ENCODE measurements at regions not wholly inside any gene's neighbourhood (a gene's known extent, or its start where the extent isn't known, plus 50 kb on each side); places are given as distances from the start of the nearest gene placed in this dataset.

DNA sequence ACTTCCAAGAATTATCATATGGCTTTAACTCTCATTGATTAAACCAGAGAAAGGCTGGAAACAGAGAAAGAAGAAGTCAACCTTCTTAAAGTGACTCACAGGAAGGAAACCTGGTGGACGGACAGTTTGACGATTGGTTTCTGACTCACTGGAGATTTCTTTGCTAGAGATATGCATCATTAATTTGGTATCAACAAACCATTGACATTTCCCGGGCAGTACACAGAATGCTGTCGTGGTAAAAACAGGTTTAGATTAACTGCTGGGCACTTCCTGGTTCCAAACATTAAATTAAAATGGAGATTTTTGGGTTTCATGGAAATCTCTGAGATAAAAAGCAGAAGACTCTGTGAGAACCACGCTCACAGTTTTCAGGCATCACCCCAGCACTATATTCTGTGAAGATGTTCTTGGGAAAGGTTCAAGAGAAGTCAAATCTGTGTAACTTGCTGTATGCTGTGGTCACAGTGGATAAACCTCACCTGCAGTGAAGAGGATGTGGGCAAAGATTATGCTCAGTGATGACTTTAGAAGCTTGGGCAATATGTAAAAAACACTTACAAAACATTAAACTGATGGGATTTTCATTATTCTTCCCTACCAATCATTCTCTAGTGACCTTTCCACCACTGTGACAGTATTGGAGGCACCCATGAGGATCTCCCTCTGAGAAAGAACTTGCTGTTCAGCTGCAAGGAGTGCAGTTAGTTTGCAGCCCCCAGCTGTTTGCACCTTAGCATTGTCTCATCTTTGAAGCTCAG, 61.1 kb upstream of the CD44 start:
- DNase-seq (ENCODE audit: low read depth in 4 of 4, low spot score in 1 of 4), result no peak

DNA sequence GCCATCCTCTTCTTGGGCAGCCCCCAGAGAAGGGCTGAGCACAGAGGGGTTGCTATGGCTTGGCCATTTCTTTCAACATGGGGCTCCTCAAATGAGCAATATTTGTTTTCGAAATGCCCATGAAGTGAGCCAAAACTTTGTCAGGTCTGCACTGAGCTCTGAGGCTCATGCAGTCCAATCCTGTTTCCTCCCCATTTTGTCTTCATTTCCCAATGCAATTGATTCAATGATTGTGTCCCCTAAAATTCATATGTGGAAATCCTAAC, 60.6 kb upstream of the CD44 start:
- no peak for DNase-seq (ENCODE audit: low read depth in 4 of 4, low spot score in 1 of 4)

DNA sequence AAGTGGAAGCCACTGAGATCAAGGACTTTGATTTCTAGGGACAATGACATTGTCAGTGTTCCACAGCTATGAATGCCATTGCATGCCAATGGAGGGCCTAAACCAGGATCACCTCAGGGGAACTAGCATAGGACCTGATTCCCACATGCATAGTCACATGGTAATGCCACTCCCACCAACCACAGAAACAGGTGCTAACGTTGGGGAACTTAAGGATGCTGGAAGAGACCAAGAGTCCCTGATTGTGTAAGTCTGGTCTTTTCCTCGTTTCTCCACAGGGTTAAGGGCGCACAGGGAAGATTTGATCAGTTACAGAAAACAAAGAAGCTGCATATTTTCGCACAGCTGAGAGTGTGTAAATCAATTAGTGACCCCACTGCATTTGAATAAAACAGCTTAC, 59.4 kb upstream of the CD44 start:
- DNase-seq (ENCODE audit: low read depth in 4 of 4, low spot score in 1 of 4), result no peak

DNA sequence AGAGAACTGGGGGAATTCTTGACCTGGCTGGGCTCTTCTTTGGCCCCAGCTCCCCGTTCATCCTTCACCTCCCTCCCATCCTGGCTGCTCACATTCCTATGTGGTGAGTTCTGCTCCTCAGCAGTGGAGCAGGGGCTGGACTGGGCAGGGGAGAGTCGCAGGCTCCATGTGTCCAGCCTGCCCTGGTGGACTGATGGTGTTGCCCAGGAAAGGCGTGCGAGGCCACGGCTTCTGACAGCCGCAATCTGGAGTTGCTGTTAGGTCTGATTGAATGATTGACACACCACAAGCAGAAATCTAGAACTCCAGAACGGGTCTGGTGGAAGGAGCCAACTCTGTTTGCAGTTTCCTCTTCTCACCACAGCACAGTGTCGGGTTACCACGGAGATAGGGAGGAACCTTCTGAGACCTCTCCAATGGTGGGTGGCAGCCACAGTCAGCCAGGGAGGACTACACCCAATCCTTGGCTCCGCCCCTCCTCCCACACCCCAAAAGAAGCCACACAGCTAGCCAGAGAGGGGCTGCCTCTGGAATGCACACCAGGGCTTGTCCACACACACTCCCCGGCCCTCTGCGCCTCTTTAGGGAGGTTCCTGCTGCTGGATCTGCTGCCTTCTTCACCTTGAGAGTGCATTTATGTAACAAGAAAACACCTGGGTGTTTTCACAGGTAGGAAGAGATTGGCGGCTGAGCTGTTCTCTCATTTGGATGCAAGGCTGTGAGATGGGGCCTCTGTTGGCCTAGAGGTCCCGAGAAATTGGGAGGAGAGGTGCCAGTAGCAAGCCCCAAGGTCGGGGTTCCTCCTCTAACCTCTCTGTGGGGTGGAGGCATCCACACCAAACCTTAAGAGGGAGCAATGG, 56.4 kb upstream of the CD44 start:
- peak; percentile 46 to 65 (median 52) for DNase-seq (ENCODE audit: low read depth in 4 of 4, low spot score in 1 of 4)

DNA sequence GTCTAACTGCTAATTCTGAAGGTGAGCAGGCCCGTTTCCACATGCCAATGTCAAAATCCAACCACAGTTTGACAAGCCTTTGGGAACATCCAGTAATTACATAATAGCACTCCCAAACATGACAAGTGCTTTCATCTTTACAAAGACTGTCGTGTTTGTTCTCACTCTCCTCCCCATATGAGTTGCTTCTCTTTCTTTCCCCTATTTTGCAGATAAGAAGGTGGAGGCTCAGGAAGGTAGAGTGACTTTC, 55.9 kb upstream of the CD44 start:
- no peak for DNase-seq (ENCODE audit: low read depth in 4 of 4, low spot score in 1 of 4)

DNA sequence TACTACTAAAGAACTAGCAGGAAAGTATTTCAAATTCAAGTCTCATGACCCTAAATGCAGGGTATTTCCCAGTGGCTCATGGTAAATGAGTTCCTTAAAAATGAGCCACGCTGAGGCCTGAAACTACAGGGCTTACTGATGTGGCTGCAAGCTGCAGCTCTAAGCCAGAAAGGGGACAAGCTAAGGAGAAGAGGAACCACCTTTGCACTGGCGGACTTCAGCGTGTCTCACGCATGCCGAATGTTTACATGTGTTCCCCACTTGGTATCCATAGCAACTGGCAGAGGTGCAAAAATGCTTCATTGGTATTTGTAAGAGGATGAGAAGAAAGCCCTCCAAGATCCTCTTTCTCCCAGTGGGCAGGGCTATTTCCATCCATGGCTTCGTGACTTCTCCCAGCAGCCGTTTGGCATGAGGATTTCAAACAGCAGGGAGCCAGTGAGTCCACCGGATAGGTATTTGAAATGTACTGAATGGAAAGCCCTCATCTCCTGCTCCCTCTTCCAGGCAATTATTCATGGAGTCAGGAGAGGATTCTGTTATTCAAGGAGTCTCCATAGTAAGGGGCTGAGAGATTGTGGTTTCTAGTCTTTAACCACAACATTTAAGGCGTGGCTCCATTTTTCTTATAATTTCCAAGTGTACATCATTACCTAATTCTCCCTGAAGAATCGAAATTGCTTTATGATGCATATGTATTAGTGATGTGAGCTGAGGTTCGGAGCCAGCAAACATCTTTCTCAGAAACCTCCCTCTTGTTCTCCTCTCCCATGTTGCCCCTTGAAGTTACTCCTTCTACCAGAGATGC, 55.3 kb upstream of the CD44 start:
- DNase-seq (ENCODE audit: low read depth in 4 of 4, low spot score in 1 of 4), result peak in 3 of 4 experiments; percentile 33 to 44 (median 37)

DNA sequence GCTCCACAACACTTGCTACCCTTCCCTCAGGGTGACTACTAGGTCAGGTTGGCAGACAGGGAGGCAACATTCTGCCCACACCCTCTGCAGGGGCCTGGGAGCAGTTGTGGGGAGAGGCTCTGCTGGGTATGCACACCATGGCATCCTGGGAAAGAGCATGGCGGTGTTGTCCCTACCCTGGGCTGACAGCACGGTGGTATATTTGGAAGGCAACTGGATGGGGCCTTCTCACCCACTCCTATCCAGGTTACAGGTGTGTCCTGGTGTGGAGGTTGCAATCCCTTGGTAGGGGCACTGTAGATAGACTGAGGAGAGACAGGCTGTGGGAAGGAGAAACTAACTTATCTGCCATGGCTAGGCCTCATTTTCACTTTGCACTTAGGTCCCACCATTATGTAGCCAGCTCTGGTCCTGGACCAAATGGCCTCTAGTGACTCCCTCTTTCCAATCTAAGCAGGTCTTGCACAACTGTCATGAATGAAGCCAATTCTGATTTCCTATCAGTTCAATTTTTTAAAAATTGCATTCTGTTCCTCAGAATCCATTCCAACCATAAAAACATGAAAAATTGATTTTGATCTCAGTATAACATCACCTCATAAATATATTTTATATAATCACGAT, 54.0 kb upstream of the CD44 start:
- no peak for DNase-seq (ENCODE audit: low read depth in 4 of 4, low spot score in 1 of 4)

DNA sequence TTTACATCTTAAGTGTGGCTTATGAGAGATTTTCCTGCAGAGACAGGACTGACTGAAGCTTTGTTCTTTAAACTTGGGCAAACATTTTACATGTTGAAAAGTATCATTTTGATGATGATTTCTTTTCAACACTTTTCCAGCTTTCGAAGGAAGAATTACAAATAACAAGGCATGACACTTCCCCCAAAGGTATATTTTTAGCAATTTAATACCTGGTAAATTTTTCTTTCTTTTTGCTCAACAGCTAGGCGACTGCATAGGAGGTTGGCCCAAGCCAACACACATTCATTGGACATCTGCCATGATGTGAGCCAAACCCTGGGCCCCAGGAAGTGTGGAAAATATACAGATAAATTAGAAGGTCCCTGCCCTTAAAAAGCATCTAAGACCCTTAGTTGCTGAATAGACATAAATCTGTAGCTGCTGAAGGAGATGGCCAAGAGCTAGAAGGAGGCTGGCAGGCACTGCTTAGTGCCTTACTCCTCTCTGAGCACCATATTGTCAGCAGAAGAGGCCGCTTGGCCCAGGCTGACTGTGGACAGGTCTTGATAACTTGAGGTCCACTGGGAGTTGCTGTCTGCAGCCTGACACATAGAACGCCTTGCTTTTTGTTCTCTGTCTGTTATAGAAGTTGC, 53.3 kb upstream of the CD44 start:
- no peak for DNase-seq (ENCODE audit: low read depth in 4 of 4, low spot score in 1 of 4)

DNA sequence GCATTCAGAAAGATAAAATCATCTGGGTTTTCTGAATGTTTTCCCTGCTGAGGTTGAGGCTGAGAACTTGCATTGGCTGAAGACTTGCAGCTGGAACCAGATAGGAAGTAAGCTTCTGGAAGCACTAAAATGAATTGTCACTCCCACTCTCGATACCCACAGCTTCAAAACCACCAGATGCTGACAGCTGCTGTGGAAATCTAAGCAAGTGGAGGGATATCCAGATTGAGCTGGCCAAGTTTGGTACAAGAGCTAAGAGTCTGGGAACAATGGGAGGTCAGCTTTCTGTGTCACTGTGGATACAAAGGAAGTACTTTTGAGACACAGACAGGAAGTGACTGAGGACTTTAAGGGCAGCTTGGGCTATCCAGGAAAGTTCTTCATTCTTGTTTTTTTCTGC, 51.3 kb upstream of the CD44 start:
- no peak for DNase-seq (ENCODE audit: low read depth in 4 of 4, low spot score in 1 of 4)

DNA sequence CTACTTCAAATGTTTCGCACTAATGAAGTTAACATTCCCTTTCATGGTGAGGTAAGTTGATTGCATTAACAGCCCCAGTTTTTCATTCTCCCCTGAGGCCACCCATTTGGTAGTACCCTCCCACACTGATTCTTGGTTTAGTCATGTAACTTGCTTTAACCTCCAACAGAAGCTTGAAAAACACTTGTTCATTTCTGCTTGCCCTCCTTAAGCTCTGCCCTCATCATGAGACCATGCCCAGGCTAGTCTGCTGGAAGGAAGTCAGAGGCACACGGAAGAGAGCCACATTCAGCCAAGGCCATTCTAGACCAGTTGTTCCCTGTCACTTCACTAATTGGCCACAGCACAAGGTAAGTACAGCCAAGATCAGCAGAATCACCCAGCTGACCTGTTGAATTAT, 50.7 kb upstream of the CD44 start:
- no peak for DNase-seq (ENCODE audit: low read depth in 4 of 4, low spot score in 1 of 4)

DNA sequence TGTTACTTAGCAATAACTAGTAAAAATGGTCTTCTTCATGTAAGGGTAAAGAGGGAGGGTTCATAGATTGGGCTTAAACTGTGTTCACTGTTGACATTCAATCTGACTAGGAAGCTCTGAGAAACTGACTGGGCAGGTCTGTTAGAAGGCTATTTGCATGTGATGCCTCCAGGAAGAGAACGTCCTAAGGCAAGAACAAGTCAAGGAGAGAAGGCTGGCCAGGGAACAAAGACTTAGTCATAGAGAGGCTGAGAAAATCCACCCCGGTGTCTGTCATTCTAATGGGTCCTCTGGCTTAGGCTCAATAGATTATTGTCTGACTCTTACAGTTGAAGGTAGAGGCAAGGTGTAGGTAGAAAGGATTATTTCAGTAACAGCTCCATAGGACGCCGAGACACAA, 50.3 kb upstream of the CD44 start:
- DNase-seq (ENCODE audit: low read depth in 4 of 4, low spot score in 1 of 4), result no peak
